Panc1 (cell line): ENCODE measurements at regions not wholly inside any gene's neighbourhood (a gene's known extent, or its start where the extent isn't known, plus 50 kb on each side); places are given as distances from the start of the nearest gene placed in this dataset.

ENCODE experiments used
- ATAC-seq: fragments of 200-7000 bp; cut with Tn5 transposase; 2 replicates; pipeline ENCODE4 v1.9.1; 2020; ENCODE audit warnings: mild to moderate bottlenecking, moderate library complexity
- BruUV-seq: library from RNA; stranded (reverse); fragments of 400-500 nt; replicated peaks from 2 replicates; lab custom pipeline; 2021; lab: Mats Ljungman, UMichigan
- CTCF ChIA-PET: fragments of 300-600 bp; sonication (Branson Sonifier 250); formaldehyde crosslinking; loops from one replicate; lab custom pipeline; 2022; ENCODE audit warnings: antibody characterized with exemption; lab: Charles Lee
- POLR2A ChIA-PET: fragments of 300-600 bp; sonication (Branson Sonifier 250); formaldehyde crosslinking; loops from one replicate; lab custom pipeline; 2022; ENCODE audit warnings: antibody characterized with exemption; lab: Charles Lee
- DNase-seq: peaks from one replicate; pipeline ENCODE4 v3.0.0-alpha.2; 2010; ENCODE audit warnings: low read depth, low spot score
- H3K27ac ChIP-seq: 2 replicates; pipeline ENCODE4 v1.5.1; 2011; ENCODE audit warnings: mild to moderate bottlenecking, low read length, inconsistent platforms
- H3K27me3 ChIP-seq: fragments of 200-500 bp; sonication (Bioruptor generic); 2 replicates; pipeline ENCODE4 v1.6.0; 2014; ENCODE audit warnings: low read length, inconsistent platforms; ENCODE audit not compliant: control insufficient read depth, insufficient read depth
- H3K36me3 ChIP-seq: fragments of 200-500 bp; sonication (Bioruptor generic); 2 replicates; pipeline ENCODE4 v1.5.1; 2014; ENCODE audit warnings: inconsistent platforms, mild to moderate bottlenecking, low read length, moderate library complexity; ENCODE audit not compliant: control insufficient read depth, insufficient read depth
- H3K4me1 ChIP-seq: 2 replicates; pipeline ENCODE4 v1.5.1; 2011; ENCODE audit warnings: inconsistent platforms, mild to moderate bottlenecking, low read length, moderate library complexity; ENCODE audit not compliant: control insufficient read depth, insufficient read depth
- H3K4me3 ChIP-seq, 2 experiments: 2 replicates each; pipeline ENCODE4 v1.5.1; 2011 to 2012; ENCODE audit warnings: low read depth in 2 of 2, low read length in 2 of 2, mild to moderate bottlenecking in 2 of 2, inconsistent platforms in 1 of 2, moderate library complexity in 1 of 2
- H3K9me3 ChIP-seq: fragments of 200-500 bp; sonication (Bioruptor generic); 2 replicates; pipeline ENCODE4 v1.5.1; 2014; ENCODE audit warnings: low read depth, mild to moderate bottlenecking, inconsistent platforms, low read length, moderate library complexity; ENCODE audit not compliant: control insufficient read depth, insufficient read depth
- CTCF ChIP-seq: fragments of 450-650 bp; IDR thresholded peaks from 2 replicates; pipeline ENCODE4 v1.5.1; 2017; ENCODE audit warnings: mild to moderate bottlenecking
- POLR2AphosphoS5 ChIP-seq: IDR thresholded peaks from 2 replicates; pipeline ENCODE4 v1.6.1; 2012; ENCODE audit warnings: mild to moderate bottlenecking, low read depth, low read length, moderate library complexity
- SIN3A ChIP-seq: IDR thresholded peaks from 2 replicates; pipeline ENCODE4 v1.6.1; 2012; ENCODE audit warnings: low read depth, mild to moderate bottlenecking, low read length, moderate library complexity, borderline replicate concordance; ENCODE audit not compliant: insufficient read depth
- TCF7L2 ChIP-seq: IDR thresholded peaks from 2 replicates; pipeline ENCODE4 v1.6.1; 2011; ENCODE audit warnings: mild to moderate bottlenecking, low read depth, low read length, inconsistent platforms
- in situ Hi-C: cut with HindIII; loops from 2 replicates; pipeline ENCODE4 v1.10.0; 2016; ENCODE audit warnings: low sequenced_read_pairs, low pct_unique_long_range_greater_than_20kb
- intact Hi-C: fragments of 100-400 bp; cut with micrococcal nuclease; formaldehyde crosslinking; loops from one replicate; pipeline ENCODE4 v1.10.0; 2022; ENCODE audit not compliant: unreplicated experiment
- TF ChIP-seq, protein P1 (sequence below), 2 experiments: IDR thresholded peaks; 2 replicates each; pipeline ENCODE4 v1.6.1; 2011 to 2012; ENCODE audit warnings: low read depth in 2 of 2, control low read depth in 1 of 2, low read length in 1 of 2, mild to moderate bottlenecking in 1 of 2, moderate library complexity in 1 of 2; ENCODE audit not compliant: insufficient read depth in 1 of 2

GRCh38 chr5:27548484-27548883 is 510.1 kb upstream of the CDH9 start:
- CTCF ChIA-PET, result no interaction called here
- no TSS peak for BruUV-seq

DNA sequence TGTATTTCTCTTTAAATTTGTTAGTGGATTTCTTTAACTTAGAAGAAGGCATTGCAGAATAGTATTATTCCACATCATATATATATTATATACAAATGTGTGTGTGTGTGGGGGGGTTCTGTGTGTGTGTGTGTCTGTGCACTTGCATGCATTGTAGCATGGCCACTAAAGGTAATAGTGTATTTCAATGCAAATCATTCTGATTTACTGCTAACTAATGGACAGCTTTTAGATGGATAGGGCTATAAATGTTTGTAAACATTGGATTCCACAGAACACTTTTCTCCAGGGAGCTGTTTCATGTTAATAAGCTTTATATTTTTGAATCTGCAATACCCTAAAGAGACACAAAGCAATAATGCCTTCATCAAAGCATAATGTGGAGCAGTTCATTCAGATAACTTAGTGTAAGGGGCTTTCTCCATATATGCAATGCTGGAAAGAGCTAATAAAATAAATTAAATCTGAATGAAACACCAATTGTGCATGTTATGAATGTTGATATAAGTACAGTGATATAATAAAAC is 496.7 kb upstream of the CDH9 start:
- POLR2A ChIA-PET, result no interaction called here
- no peaks in the 10 kb centered on the region for H3K36me3 ChIP-seq
- no peak overlapping the region for H3K4me3 ChIP-seq
- H3K27ac ChIP-seq, result no peak overlapping the region
- TF ChIP-seq CTCF (no peak), SIN3A (no peak), POLR2AphosphoS5 (no peak), TCF7L2 (no peak)
- TF ChIP-seq, protein P1, sequence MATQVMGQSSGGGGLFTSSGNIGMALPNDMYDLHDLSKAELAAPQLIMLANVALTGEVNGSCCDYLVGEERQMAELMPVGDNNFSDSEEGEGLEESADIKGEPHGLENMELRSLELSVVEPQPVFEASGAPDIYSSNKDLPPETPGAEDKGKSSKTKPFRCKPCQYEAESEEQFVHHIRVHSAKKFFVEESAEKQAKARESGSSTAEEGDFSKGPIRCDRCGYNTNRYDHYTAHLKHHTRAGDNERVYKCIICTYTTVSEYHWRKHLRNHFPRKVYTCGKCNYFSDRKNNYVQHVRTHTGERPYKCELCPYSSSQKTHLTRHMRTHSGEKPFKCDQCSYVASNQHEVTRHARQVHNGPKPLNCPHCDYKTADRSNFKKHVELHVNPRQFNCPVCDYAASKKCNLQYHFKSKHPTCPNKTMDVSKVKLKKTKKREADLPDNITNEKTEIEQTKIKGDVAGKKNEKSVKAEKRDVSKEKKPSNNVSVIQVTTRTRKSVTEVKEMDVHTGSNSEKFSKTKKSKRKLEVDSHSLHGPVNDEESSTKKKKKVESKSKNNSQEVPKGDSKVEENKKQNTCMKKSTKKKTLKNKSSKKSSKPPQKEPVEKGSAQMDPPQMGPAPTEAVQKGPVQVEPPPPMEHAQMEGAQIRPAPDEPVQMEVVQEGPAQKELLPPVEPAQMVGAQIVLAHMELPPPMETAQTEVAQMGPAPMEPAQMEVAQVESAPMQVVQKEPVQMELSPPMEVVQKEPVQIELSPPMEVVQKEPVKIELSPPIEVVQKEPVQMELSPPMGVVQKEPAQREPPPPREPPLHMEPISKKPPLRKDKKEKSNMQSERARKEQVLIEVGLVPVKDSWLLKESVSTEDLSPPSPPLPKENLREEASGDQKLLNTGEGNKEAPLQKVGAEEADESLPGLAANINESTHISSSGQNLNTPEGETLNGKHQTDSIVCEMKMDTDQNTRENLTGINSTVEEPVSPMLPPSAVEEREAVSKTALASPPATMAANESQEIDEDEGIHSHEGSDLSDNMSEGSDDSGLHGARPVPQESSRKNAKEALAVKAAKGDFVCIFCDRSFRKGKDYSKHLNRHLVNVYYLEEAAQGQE (IDR thresholded peaks at IDR 0.05; ENCODE audit: insufficient read depth in 1 of 2, low read depth in 2 of 2, low read length in 1 of 2), result no peak
- ATAC-seq (no peak), DNase-seq (no peak)
- CTCF ChIA-PET, result no interaction called here
- no TSS peak for BruUV-seq
- H3K9me3 ChIP-seq, result no peaks in the 10 kb centered on the region
- in situ Hi-C loops (no loop called here), intact Hi-C loops (no loop called here)
- no peaks in the 10 kb centered on the region for H3K4me1 ChIP-seq
- no peaks in the 10 kb centered on the region for H3K27me3 ChIP-seq

More at GRCh38 chr5:27548484-27548883, 510.1 kb upstream of the CDH9 start:
- no peaks in the 10 kb centered on the region for H3K9me3 ChIP-seq
- no peaks in the 10 kb centered on the region for H3K4me1 ChIP-seq
- TF ChIP-seq SIN3A (no peak), TCF7L2 (no peak), POLR2AphosphoS5 (no peak), CTCF (no peak)
- TF ChIP-seq, protein P1 (IDR thresholded peaks at IDR 0.05; ENCODE audit: insufficient read depth in 1 of 2, low read depth in 2 of 2, low read length in 1 of 2), result no peak
- H3K4me3 ChIP-seq, result no peak overlapping the region
- in situ Hi-C loops, result no loop called here
- POLR2A ChIA-PET, result no interaction called here
- intact Hi-C loops, result no loop called here
- no peak overlapping the region for H3K27ac ChIP-seq
- H3K36me3 ChIP-seq, result no peaks in the 10 kb centered on the region
- ATAC-seq (no peak), DNase-seq (no peak)
- no peaks in the 10 kb centered on the region for H3K27me3 ChIP-seq
